ENCODE measurements at regions not wholly inside any gene's neighbourhood (a gene's known extent, or its start where the extent isn't known, plus 50 kb on each side); places are given as distances from the start of the nearest gene placed in this dataset.

GRCh38 chrX:138485224-138485623, 226.3 kb downstream of the FGF13 start:
- no peak for TF ChIP-seq CTCF (IDR thresholded peaks at IDR 0.05)
- Mint-ChIP-seq H3K4me1 (no peaks in the 10 kb centered on the region), H3K4me3 (no peak overlapping the region), H3K36me3 (ENCODE audit: low read depth) (no peaks in the 10 kb centered on the region), H3K9me3 (peaks cover 29% of the 10 kb centered on the region), H3K27ac (no peak overlapping the region), H3K27me3 (ENCODE audit: low read depth, poor library complexity) (peaks cover 3% of the 10 kb centered on the region)
- no peak for DNase-seq

- no peak for DNase-seq
- Mint-ChIP-seq H3K27me3 (ENCODE audit: low read depth, poor library complexity) (peaks cover 3% of the 10 kb centered on the region), H3K36me3 (ENCODE audit: low read depth) (no peaks in the 10 kb centered on the region), H3K9me3 (peaks cover 28% of the 10 kb centered on the region), H3K4me1 (no peaks in the 10 kb centered on the region), H3K4me3 (no peak overlapping the region), H3K27ac (no peak overlapping the region)
- no peak for TF ChIP-seq CTCF (IDR thresholded peaks at IDR 0.05)
Measured at GRCh38 chrX:138484451-138484850, 227.1 kb downstream of the FGF13 start.

- H3K9me3 Mint-ChIP-seq = peaks cover 26% of the 10 kb centered on the region
- H3K27me3 Mint-ChIP-seq (ENCODE audit: low read depth, poor library complexity) = peaks cover 3% of the 10 kb centered on the region
- no peak for TF ChIP-seq CTCF (IDR thresholded peaks at IDR 0.05)
- no peaks in the 10 kb centered on the region for H3K36me3 Mint-ChIP-seq (ENCODE audit: low read depth)
- no peak overlapping the region for H3K4me3 Mint-ChIP-seq
- H3K4me1 Mint-ChIP-seq = no peaks in the 10 kb centered on the region
- no peak for DNase-seq
- no peak overlapping the region for H3K27ac Mint-ChIP-seq
Measured at GRCh38 chrX:138481649-138482048, 229.9 kb downstream of the FGF13 start.

- DNase-seq = no peak
- H3K4me3 Mint-ChIP-seq = no peak overlapping the region
- no peak overlapping the region for H3K27ac Mint-ChIP-seq
- H3K9me3 Mint-ChIP-seq = peaks cover 69% of the 10 kb centered on the region
- H3K27me3 Mint-ChIP-seq (ENCODE audit: low read depth, poor library complexity) = peaks cover 1% of the 10 kb centered on the region
- no peak for TF ChIP-seq CTCF (IDR thresholded peaks at IDR 0.05)
- no peaks in the 10 kb centered on the region for H3K36me3 Mint-ChIP-seq (ENCODE audit: low read depth)
- H3K4me1 Mint-ChIP-seq = no peaks in the 10 kb centered on the region
Measured at GRCh38 chrX:138463476-138463875, 248.0 kb downstream of the FGF13 start.

Measured in nephron progenitor cell (in vitro differentiated cells).